ENCODE measurements at regions not wholly inside any gene's neighbourhood (a gene's known extent, or its start where the extent isn't known, plus 50 kb on each side); places are given as distances from the start of the nearest gene placed in this dataset.
"Not testable (repeated sequence)": the region's sequence is repeated elsewhere in the genome, so short reads cannot be mapped to it uniquely, and the experiment has no call there.

DNA sequence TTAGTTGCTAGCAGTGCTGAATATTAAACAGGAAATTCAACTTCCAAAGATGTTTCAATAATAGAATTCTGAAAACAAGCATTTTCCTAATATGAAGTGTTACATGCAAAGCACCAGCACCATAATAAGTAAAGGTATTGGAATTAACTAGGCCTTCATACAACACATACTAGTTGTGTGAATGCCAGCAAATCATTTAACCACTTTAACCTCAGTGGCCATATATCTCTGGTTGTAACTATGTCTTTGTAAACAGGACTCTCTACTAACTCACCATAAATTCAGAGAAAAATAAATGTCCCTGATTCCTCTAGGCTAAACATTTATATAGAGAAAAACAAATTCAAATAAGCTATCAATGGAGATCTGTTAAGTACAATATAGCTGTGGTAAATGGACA lies 175.7 kb upstream of the NBPF9 start:
- not testable (repeated sequence) for DNase-seq

DNA sequence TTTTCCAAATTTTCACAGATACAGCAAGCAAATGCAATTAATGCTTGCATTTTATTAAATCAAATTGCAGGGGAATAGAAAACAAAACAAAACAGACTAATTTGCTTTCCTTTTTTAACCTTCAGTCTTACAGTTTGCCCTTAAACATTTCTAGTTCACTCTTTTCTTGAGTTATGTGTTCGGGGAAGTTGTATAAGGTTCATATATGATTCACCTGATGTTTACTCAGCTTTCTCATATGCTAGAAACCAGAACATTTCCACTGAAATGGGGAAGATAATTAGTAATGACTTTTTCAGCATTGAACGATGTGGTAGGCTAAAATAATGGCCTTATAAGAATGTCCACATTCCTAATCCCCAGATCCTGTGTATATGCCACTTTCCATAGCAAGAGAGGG lies 176.2 kb upstream of the NBPF9 start:
- DNase-seq = not testable (repeated sequence)

DNA sequence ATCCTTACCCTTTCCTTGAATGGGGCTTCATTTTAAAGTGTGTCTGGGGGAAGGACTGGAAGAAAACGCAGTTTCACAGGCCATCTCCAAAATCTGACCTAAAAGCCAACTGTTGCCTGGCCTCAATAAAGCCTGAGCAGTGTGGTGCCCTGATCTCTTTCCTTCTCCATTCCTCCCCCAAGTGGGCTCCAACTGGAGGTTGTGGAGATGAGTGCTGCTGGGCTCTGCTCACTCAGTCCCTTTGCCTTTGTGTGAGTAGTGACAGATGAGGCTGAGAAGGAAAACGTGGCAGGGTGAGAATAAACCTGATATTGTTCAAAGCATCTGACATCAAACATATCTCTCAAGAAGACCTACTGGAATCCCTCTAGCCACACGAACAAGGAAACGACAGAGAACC lies 181.4 kb upstream of the NBPF9 start:
- DNase-seq = not testable (repeated sequence)

DNA sequence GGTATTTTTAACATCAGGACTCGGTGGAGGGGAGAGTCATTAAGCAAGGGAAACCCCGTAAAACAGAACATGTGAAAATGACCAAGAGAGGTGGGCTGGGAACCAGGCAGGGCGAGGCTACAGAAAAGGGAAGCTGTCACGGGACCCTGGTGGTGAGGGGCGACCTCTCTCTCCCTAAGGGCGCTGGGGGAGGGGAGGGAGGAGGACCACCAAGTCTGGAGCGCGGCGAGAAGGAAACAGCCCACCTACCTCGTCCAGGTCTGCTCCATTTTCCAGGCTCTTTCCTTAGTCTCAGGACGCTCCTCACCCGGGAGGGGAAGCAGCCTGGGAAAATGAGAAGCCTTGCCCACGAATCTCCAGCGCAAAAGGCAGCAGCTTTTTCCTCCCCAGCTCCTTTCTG lies 181.9 kb upstream of the NBPF9 start:
- not testable (repeated sequence) for DNase-seq

GRCh38 chr1:149285638-149286037 lies 182.3 kb upstream of the NBPF9 start:
- not testable (repeated sequence) for DNase-seq

GRCh38 chr1:149288580-149288979 lies 185.2 kb upstream of the NBPF9 start:
- not testable (repeated sequence) for DNase-seq

DNA sequence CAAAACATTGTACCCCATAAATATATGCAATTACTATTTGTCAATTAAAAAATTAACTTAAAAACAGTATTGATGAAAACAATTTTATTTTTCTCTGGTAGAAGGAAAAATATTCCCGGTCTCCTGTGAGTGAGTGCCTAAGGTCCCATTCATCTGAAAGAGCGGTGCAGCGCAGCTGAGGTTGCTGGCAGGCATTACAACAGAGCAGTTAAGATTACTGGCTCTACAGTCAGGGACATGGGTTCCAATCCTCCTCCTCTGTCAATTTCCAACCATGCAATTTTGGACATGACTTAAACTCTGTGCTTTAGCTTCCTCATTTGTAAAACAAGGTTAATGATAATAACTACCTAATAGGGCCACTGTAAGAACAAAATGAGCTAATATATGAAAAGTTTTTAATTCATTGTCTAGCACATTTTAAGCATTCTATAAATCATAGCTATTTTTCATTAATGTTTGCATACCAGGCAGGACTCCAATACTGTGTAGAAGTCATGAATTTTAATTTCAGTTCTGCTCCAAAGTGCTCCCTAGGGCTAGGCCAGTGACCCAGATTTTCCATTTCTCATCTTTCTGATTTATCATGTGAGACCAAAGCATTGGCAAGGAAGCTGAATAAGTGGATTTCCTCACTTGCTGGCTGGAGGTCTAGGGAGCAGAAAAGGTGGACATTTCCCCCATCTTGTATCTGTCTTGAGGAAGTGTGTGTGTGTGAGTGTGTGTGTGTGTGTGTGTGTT lies 174.2 kb upstream of the NBPF19 start:
- DNase-seq = not testable (repeated sequence)

GRCh38 chr1:149301282-149301681 lies 173.6 kb upstream of the NBPF19 start:
- DNase-seq = not testable (repeated sequence)

GRCh38 chr1:149304796-149305195 lies 170.0 kb upstream of the NBPF19 start:
- not testable (repeated sequence) for DNase-seq

DNA sequence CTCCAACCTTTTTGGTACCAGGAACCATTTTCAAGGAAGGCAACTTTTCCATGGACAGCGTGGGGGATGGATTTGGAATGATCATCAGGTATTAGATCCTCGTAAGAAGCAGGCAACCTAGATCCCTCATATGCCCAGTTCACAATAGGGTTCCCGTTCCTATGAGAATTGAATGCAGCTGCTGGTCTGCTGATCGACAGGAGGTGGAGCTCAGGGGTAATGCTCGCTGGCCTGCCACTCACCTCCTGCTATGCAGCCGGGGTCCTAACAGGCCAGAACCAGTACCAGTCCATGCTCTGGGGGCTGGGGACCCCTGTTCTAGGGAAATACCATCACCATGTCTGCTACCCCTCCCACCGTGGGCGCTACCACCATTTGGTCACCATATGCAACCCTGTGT lies 167.2 kb upstream of the NBPF19 start:
- not testable (repeated sequence) for DNase-seq

- not testable (repeated sequence) for DNase-seq
These were observed 159.9 kb upstream of the NBPF19 start for GRCh38 chr1:149314921-149315320.

GRCh38 chr1:149320971-149321731 lies 153.7 kb upstream of the NBPF19 start:
- not testable (repeated sequence) for DNase-seq

GRCh38 chr1:149321732-149322016 lies 153.2 kb upstream of the NBPF19 start:
- DNase-seq = not testable (repeated sequence)

DNA sequence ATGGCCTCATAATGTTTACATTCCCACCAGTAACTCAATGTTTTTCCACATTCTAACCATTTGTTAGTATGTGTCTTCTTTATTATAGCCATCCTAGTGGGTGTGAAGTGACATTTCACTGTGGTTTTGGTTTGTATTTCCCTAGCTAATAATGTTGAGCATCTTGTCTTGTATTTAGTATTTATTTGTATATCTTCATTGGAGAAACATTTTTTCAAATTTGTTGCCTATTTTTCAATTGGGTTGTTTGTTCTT lies 144.8 kb upstream of the NBPF19 start:
- not testable (repeated sequence) for DNase-seq

GRCh38 chr1:149336082-149336481 lies 138.8 kb upstream of the NBPF19 start:
- DNase-seq = not testable (repeated sequence)

DNA sequence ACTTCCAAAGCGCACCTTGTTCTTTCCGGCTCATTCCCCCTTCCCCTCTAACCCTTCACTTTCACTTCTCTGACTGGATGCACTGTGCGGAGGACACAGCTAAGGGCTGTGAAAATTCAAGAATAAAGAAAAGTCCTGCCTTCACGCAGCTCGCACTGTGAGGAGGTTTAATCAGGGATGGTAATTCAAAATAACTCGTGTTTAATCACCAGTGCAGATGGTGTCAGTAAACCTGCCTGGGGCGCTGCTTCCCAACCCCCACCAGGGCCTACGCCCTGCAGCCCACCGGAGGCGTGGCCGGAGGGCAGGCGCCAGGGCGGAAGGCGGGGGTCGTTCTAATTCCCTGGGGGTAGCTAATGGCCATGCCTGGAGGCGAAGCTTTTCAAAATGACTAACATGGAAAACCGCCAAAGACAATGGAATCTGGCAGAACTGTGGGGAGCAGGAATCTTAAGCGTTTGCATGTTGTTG lies 136.6 kb upstream of the NBPF19 start:
- DNase-seq = not testable (repeated sequence)

DNA sequence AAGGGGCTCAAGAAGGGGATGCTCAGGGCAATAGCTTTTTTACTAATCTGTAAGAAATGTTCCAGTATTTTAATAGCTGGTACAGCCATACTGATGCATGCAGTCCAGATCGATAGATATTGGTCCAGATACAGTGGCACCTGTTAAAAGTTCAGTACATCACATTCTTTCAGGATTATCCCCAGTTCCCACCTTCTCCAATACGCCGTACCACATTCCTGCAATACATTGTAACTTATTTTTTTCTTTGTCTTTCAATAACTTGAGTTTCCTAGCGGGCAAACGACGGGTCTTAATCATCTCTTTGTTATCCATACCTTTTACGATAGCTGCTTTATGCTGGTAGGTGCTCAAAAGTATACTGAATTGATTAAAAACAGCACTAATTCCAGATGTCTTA lies 136.1 kb upstream of the NBPF19 start:
- not testable (repeated sequence) for DNase-seq

GRCh38 chr1:149349448-149349847 lies 125.4 kb upstream of the NBPF19 start:
- DNase-seq = not testable (repeated sequence)

DNA sequence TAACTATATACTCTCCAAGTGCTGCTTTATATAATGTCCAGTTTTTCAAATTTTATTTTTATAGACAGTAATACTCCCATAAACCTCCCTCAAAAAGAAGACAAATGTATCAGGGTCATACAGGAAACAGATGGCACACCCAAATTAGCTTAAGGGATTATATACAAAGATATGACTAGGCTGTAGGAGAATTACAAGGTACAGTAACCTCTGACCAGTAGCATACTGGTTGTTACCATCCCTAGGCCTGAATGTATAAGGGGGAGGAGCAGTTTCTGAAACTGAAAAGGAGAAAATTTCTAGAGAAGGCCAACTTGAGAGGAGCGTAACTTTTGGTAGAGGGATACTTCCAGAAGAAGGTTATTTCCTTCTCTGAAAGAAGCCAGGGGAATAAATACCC lies 122.6 kb upstream of the NBPF19 start:
- DNase-seq = not testable (repeated sequence)

DNA sequence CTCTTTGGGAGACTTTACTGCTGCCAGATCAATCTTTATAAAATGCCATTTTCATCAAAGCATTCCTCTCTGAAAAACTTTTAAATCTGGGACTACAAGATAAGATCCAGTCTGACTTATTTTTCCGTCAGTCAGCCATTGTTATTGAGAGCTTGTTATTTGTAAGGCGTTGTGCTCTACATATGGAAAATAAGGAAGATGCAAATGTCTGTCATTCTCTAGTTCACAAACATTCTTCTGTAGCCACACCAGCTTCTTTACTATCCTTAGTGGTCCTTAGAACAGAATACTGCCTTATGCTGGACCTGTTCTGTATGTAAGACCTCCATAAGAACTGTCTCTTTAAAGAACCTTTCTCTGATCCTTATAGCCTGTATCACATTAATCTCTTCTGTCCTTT lies 120.3 kb upstream of the NBPF19 start:
- DNase-seq = not testable (repeated sequence)

GRCh38 chr1:149355748-149356147 lies 119.1 kb upstream of the NBPF19 start:
- not testable (repeated sequence) for DNase-seq

DNA sequence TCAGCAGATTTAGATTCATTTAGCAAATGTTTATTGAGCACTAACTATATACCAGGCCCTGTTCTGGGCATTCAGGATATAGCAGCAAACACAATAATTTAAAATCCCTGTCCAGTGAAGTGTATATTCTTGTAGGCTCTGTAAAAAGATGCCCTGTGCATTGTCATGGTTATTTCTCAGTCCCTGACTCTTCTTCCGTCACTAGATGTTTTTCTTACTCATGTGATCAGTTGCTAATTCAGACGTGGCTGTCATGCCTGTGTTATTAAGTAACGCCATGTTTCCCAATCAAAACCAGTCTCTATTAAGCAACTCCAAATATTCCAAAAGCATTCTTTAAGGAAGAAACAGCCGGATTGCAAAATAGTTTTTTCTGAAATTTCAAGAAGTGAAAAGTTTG lies 118.7 kb upstream of the NBPF19 start:
- not testable (repeated sequence) for DNase-seq

- not testable (repeated sequence) for DNase-seq
These were observed 114.5 kb upstream of the NBPF19 start for GRCh38 chr1:149360351-149360750.

- DNase-seq = not testable (repeated sequence)
These were observed 113.5 kb upstream of the NBPF19 start for GRCh38 chr1:149361310-149361709.
